DMS114 treated with DMSO at 0.1 percent for 48 hours (cell line): ENCODE measurements at regions not wholly inside any gene's neighbourhood (a gene's known extent, or its start where the extent isn't known, plus 50 kb on each side); places are given as distances from the start of the nearest gene placed in this dataset.
A peak's percentile ranks its signal among the peaks of the same experiment; 100 is the strongest.
"Not testable (repeated sequence)": the region's sequence is repeated elsewhere in the genome, so short reads cannot be mapped to it uniquely, and the experiment has no call there.

ENCODE experiments used
- DNase-seq: peaks from one replicate; lab custom pipeline; 2025; ENCODE audit not compliant: unreplicated experiment; lab: John Stamatoyannopoulos, UW

- no peak for DNase-seq
Observed at GRCh38 chr13:90919153-90919552, 428.3 kb upstream of the MIR17HG start.

DNA sequence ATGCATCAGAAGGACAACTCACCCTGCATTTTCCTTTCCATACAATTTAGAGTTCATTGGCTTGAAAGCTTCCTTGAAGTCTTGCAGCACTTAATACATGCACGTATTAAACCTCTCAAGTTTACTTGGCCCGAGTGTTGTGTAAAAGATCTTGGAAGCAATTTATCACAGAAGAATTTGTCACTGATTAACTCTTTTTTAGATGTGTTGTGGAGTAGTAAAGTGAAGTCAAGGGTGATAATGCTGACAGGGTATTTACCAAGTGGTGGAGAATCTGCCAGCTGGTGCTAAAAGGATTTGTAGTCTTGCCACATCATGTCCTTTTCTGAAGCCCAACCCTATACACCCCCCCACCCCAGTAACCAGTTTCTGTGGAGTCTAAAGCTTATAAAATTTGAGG, 421.0 kb upstream of the MIR17HG start:
- DNase-seq = no peak

DNA sequence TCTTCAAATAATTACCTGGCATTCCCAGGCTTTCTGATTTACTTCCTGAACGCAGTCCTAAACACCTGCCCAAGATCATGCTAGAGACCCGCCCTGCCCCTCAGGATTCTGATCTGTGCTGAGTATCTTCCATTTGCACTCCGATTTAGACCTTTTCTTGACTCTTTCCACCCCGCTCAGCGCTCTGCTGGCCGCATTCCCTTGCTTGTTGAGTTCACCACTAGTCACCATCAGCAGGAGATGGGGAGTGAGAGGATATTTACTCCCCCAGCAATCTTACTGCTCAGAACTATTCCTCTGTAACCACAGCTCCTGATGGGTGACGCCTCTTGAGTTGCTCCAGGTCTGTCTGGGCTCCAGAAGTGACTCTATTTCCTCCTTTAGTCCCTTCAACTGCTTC, 419.4 kb upstream of the MIR17HG start:
- no peak for DNase-seq

DNA sequence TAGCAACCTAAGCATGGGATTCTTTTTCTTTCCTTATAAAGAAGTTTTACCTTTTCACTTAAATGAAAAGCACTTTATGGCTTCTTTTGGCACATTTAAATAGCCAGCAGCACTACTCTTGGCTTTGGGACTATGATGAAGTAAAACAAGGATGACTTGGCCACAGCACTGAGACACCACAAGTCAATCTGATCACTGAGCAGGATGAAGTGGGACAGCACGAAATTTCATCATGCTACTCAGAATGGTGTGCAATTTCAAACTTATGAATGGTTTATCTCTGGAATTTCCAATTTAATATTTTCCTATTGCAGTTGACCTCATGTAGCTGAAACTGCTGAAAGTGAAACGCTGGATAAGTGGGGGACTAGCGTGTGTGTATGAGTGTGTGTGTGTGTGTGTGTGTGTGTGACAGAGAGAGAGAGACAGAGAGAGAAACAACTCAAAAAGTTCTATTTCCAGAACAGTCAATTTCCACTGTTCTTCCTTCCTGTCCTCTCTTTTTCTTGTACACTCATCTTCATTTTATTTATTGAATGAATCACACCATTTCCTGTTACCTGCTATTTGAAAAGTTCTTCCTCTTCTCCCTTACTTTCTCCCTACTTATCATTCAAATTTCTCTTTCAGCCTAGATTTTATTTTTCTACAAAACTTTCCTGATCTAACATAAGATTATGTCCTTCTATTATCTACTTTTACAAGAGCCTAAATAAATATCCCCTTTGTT, 414.2 kb upstream of the MIR17HG start:
- DNase-seq = no peak

GRCh38 chr13:90934741-90935140, 412.7 kb upstream of the MIR17HG start:
- DNase-seq = no peak

- DNase-seq = no peak
Observed at GRCh38 chr13:90938848-90939247, 408.6 kb upstream of the MIR17HG start.

DNA sequence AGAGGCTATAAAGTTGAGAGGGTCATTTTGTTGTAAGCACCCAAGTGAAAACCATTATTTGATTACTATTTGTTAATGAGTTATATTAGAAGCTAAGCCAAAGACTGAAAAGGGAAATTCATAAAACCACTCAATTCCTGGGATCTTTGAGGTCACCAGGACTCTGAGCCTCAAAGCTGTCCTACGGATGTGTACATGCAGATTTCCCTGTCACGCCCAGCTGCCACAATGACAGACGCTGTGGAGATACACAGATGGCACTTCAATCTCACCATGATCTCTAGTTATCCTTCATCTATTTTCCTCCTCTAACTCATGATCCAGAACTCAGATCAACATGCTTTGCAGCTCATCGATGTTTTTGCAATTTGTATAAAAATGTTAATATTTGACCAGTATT, 403.5 kb upstream of the MIR17HG start:
- DNase-seq = no peak

- not testable (repeated sequence) for DNase-seq
Observed at GRCh38 chr13:90945146-90945545, 402.3 kb upstream of the MIR17HG start.

DNA sequence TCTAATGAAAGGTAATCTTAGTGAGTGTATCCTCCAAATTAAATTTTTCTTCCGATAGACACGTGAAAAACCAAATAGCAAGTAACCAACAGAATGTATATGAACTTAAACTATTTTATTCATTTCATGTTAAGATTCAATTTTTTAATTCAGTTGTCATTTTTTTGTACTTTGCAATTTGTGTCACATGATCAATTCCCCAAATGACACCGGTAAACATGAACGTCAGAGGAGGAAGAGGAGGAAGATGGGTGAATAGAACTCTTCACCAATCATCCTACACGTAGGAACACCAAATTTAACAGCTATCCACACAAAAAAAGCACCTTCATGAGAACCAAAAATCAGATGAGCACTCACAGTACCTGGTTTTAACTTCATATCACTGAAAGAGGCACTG, 401.4 kb upstream of the MIR17HG start:
- not testable (repeated sequence) for DNase-seq

- DNase-seq = no peak
Observed at GRCh38 chr13:90947976-90948375, 399.5 kb upstream of the MIR17HG start.

GRCh38 chr13:90950160-90950559, 397.3 kb upstream of the MIR17HG start:
- no peak for DNase-seq

- DNase-seq = no peak
Observed at GRCh38 chr13:90951663-90952062, 395.8 kb upstream of the MIR17HG start.

DNA sequence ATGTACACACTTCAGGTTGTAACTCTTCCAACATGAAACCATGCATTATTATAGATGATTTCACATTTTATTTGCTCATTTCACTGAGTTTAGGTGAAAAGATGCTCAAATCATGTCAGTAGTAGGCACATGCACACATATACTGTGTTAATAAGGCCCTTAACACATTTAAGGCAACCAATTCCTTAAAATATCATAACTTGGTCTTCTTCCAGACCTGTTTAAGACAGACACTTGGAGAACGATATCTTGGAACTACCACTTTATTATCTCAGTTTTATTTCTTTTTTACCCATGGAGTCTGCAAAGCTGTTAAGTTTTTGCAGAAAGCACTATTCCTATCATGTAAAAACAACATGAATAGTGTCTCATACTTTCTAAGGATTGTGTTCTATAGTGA, 395.2 kb upstream of the MIR17HG start:
- DNase-seq = no peak

DNA sequence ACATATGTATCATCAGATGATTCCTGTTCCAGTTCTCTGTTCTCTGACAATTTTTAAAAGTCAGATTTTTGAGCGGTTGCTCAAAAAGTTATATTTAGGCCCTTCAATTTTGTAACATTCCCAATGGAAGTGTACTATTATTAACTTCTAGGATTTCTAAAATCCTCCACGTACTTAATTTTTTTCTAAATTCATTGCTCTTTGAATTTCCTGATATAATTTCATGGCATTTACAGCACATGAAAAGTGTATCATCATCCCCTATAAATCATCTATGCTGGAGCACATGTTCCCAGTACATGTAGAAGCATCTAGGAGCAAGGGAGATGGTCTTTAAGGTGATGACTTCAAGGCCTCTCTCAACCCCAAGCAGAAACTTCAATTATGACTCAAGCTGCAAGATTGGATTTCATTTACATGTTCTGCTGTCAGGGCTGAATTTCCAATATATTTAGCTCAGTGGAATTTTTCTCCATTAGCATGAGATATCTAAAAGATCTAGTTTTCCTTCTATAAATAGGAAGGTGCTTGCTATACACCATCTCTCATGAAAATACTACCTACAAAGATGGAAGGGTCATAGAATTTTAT, 392.8 kb upstream of the MIR17HG start:
- no peak for DNase-seq

- DNase-seq = no peak
Observed at GRCh38 chr13:90956031-90956430, 391.5 kb upstream of the MIR17HG start.

DNA sequence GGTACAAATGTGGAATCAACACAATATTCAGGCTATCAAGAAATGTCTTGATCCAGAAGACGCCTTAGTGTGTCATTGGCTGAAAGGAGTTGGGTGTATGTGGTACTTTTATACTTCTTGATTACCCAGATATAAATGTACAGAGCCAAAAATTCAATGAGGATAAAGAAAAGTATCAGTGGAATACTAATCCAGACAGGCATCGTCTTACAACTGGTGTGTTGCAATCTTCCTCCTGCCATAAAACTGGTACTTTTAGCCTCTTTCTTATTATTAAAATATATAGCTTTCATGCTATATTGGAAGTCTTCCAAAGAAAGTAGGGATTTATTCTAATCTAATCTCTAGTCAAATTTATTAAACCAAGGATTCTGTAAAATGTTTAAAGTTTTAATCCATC, 388.6 kb upstream of the MIR17HG start:
- DNase-seq = no peak

GRCh38 chr13:90968166-90968904, 379.2 kb upstream of the MIR17HG start:
- peak; percentile 10 for DNase-seq

DNA sequence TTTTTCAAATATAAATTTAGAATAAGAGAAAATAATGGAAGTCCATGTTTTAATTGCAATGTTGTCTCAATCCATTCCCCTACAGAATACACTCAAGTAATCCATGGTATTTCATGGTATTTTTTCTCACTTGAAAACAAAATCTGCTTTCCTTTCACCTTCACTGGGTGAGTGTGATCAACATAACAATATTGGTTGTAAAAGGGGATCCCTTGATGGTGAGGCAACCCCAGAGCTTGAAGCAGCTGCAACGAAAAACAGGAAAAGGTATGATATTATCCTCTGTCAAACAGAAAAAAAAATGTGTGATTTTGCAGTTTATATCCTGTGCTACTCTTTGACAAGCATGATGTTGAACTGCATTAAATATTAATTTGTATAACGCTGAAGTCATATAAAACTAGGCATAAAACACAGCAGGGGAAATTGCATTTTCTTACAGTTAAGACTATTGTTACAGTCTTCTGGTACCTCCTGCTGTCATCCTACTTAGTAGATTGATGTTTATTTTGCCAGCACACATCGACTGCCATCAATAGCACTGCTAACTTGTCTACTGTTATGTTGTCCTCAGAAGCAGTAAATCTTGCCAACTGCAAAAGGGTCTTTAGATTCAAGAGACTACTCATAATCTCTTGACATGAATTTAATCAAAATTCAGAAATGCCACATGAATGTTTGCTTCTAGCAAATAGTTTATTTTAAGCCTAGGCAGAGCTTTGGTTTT, 373.1 kb upstream of the MIR17HG start:
- no peak for DNase-seq

- no peak for DNase-seq
Observed at GRCh38 chr13:90979059-90979458, 368.4 kb upstream of the MIR17HG start.

GRCh38 chr13:90984756-90985155, 362.7 kb upstream of the MIR17HG start:
- no peak for DNase-seq

GRCh38 chr13:90995001-90995400, 352.5 kb upstream of the MIR17HG start:
- no peak for DNase-seq

DNA sequence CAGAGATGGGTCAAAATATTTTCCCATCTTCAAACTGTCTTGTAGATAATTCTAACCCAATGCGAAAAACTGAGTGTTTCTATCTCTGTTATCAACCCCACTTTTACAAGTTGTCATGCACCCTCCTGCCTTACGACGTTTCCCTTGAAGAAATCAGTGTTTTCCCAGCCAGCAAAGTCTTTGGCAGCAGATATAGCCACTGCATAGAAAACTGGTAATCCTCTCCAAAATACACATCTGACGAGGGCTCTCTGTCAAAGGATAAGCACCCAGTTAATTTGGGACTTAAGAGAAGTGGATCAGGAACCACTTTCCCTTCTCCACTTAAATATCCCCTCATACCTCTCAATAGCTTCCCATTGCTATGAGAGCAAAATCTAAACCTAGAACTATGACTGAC, 351.9 kb upstream of the MIR17HG start:
- DNase-seq = no peak
